Brain microvascular endothelial cell (primary cell): ENCODE measurements at regions not wholly inside any gene's neighbourhood (a gene's known extent, or its start where the extent isn't known, plus 50 kb on each side); places are given as distances from the start of the nearest gene placed in this dataset.

Experiments
- DNase-seq: peaks from one replicate; pipeline ENCODE4 v3.0.0-alpha.2; 2020
- H3K27ac ChIP-seq: fragments of 250-450 bp; sonication (Bioruptor Pico); 2 replicates; pipeline ENCODE4 v1.5.1; 2020; ENCODE audit warnings: mild to moderate bottlenecking, moderate library complexity
- H3K27me3 ChIP-seq: fragments of 250-450 bp; sonication (Bioruptor Pico); replicated peaks from 2 replicates; pipeline ENCODE4 v1.5.1; 2020; ENCODE audit warnings: mild to moderate bottlenecking
- H3K36me3 ChIP-seq: fragments of 250-450 bp; sonication (Bioruptor Pico); replicated peaks from 2 replicates; pipeline ENCODE4 v1.5.1; 2020; ENCODE audit warnings: mild to moderate bottlenecking
- H3K4me3 ChIP-seq: 2 replicates; pipeline ENCODE4 v1.5.1; 2011; ENCODE audit warnings: low read depth, mild to moderate bottlenecking, control low read depth, low read length, moderate library complexity
- in situ Hi-C: cut with HindIII; loops from 2 replicates; pipeline ENCODE4 v1.10.0; 2017; ENCODE audit warnings: low sequenced_read_pairs, low pct_ligation_motif_present
- TF ChIP-seq, protein P1 (sequence below): IDR thresholded peaks from 2 replicates; pipeline ENCODE4 v1.5.1; 2011; ENCODE audit warnings: low read depth, mild to moderate bottlenecking, moderate library complexity, low read length, control low read depth, inconsistent platforms; ENCODE audit errors: missing control alignments

DNA sequence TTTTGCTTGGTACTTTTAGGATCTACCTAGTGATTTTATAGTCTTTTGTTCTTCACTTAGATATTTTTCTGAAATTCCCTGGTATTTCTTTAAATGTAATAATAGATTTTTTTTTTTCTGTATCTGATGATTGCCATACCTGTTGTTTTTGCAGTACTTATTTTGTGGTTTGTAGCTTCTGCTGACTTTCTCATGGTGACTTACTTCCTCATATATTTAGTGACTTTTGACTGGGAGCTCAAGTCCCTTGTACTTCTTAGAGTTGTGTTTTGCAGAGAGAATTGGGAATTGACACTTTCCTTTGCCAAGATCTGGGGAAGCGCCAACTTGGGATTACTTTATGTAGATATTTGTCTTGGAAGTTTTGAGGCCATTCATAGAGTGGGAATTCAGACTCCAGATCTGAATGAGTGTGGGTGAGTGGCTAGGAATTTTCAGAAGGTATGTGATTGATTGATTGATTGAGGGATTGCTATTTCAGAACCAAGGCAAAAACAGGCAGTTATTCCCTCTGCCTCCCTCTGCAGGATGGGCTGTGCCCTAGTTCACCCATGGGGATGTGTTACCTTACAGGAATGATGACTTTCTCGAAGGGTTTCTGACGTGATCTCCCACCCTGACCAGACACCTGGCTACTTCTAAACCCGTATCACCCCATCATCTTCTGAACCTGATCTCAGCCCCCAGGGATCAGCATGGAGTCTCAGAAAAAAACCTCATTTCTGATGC lies 219.5 kb downstream of the URB2 start:
- Histone ChIP-seq H3K27ac (no peak overlapping the region), H3K36me3 (no peaks in the 10 kb centered on the region), H3K4me3 (no peak overlapping the region), H3K27me3 (no peaks in the 10 kb centered on the region)
- DNase-seq: no peak
- in situ Hi-C loops: no loop called here
- TF ChIP-seq, protein P1, sequence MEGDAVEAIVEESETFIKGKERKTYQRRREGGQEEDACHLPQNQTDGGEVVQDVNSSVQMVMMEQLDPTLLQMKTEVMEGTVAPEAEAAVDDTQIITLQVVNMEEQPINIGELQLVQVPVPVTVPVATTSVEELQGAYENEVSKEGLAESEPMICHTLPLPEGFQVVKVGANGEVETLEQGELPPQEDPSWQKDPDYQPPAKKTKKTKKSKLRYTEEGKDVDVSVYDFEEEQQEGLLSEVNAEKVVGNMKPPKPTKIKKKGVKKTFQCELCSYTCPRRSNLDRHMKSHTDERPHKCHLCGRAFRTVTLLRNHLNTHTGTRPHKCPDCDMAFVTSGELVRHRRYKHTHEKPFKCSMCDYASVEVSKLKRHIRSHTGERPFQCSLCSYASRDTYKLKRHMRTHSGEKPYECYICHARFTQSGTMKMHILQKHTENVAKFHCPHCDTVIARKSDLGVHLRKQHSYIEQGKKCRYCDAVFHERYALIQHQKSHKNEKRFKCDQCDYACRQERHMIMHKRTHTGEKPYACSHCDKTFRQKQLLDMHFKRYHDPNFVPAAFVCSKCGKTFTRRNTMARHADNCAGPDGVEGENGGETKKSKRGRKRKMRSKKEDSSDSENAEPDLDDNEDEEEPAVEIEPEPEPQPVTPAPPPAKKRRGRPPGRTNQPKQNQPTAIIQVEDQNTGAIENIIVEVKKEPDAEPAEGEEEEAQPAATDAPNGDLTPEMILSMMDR: no peak

DNA sequence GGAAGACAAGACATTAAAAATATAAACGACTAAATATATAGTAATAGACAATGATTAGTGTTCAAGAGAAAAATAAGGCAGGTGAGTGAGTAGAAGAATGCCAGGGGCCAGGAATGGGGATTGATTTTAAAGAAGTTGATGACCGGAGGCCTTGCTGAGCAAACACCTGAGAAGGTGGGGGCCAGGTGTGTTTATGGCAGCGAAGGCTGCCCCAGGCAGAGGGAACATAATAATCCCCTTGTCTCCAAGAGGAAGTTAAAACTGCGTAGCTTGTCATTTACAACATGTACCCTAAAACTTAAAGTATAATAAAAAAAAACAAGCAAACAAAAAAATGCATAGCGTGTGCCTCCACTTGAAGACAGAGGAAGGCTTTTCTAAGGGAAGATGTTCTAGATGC lies 220.3 kb downstream of the URB2 start:
- H3K36me3 ChIP-seq: no peaks in the 10 kb centered on the region
- H3K27ac ChIP-seq: no peak overlapping the region
- TF ChIP-seq, protein P1: no peak
- no peak overlapping the region for H3K4me3 ChIP-seq
- no peaks in the 10 kb centered on the region for H3K27me3 ChIP-seq
- in situ Hi-C loops: no loop called here
- DNase-seq: no peak

DNA sequence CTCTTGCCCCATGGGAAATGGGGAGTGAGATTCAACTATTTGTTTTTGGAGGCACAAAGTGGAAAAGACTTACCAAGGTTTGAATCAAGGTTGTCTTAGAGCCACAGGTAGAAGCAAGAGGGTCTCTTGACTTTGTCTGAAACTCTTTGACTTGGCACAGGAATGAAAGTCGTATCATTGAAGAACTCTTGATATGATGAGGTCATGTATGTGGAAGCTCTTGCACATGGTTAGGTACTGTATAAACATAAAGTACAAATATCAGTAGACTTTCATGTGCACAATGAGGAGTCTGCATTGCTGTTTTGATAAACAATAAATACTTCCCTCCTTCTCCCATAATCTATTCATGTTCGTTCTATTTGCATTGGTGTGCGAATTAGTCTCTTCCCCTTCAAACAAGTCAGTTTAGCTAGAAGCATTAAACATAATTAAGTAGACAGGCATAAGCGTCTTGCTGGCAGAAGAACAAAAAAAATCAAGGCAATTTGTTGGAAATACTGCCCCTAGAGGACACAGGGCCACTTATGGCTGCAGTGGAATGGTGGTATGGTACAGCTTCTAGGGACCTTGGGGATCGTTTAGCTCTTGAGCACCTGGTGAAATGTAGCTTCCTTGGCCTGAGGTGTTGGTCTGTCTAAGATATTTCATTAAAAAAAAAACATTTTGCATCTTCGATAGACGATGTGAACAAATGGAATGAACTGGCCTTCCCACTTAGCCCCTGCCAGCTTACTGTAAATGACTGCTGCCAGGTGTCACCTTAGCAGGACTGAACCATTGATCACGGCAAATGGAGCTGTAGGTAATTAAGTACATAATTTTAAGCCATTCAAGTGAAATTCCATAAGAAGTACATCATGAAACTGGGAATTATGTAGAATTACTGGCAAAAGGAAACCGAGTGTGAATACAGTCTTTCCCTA lies 218.0 kb upstream of the GALNT2 start:
- Histone ChIP-seq H3K4me3 (no peak overlapping the region), H3K27me3 (no peaks in the 10 kb centered on the region), H3K36me3 (no peaks in the 10 kb centered on the region), H3K27ac (no peak overlapping the region)
- peak; percentile 11 for DNase-seq
- TF ChIP-seq, protein P1: peak; percentile 70
- in situ Hi-C loops: no loop called here

DNA sequence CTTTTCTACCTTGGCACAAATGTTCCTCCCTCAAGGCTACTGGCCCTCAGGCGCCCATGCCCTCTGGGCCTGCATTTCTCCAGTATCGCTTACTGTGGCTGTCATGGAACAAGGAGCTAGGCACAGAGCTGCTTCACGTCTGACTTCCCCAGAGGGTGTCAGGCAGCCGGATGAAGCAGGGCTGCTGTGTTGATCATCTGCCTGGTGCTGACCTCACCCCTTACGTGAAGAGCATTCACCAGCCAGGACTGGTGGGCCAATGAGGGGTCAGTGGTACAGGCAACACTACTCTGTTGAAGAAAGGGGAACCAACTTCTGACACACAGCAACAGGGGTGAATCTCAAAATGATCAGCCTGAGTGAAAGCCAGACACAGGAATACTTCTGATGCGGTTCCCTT lies 215.5 kb upstream of the GALNT2 start:
- TF ChIP-seq, protein P1: no peak
- no peak overlapping the region for H3K4me3 ChIP-seq
- no peaks in the 10 kb centered on the region for H3K27me3 ChIP-seq
- no peaks in the 10 kb centered on the region for H3K36me3 ChIP-seq
- in situ Hi-C loops: no loop called here
- DNase-seq: no peak
- H3K27ac ChIP-seq: no peak overlapping the region

DNA sequence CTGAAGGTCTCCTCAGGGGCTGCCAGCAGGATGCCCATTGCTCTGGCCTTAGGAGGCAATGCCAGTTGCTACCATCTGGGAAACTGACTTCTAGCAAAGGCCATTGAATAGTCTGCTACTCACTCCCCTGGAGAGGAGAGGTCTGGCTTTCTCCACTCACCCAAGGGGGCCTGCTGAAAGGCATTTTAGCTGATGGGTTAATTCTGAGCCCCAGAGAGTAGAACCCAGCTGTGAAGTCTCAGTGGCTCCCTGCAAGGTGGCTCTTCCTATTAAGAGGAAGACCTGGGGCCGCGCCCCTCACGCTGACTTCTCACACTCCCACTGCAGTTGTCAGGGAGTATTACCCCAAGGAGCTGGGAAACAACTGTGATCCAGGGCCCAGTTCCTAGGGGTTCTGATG lies 213.3 kb upstream of the GALNT2 start:
- Histone ChIP-seq H3K36me3 (no peaks in the 10 kb centered on the region), H3K27ac (no peak overlapping the region), H3K27me3 (no peaks in the 10 kb centered on the region), H3K4me3 (no peak overlapping the region)
- DNase-seq: no peak
- in situ Hi-C loops: no loop called here
- TF ChIP-seq, protein P1: no peak
